DND-41 (cell line): ENCODE measurements at regions not wholly inside any gene's neighbourhood (a gene's known extent, or its start where the extent isn't known, plus 50 kb on each side); places are given as distances from the start of the nearest gene placed in this dataset.

Experiments used
- CTCF ChIP-seq: IDR thresholded peaks from 2 replicates; pipeline ENCODE4 v1.5.1; 2012; ENCODE audit warnings: borderline replicate concordance, low read length, moderate library complexity, mild to moderate bottlenecking; ENCODE audit not compliant: poor library complexity, severe bottlenecking; ENCODE audit errors: extremely low read depth
- EZH2 ChIP-seq: IDR thresholded peaks from 3 replicates; pipeline ENCODE4 v1.6.1; 2012; ENCODE audit warnings: borderline replicate concordance, low read depth, mild to moderate bottlenecking, moderate library complexity, low read length, inconsistent platforms; ENCODE audit not compliant: severe bottlenecking

- TF ChIP-seq CTCF (no peak), EZH2 (no peak)
Measured at GRCh38 chr3:159137949-159138348, 336.1 kb downstream of the MFSD1 start.
